K562 (cell line): ENCODE measurements at regions not wholly inside any gene's neighbourhood (a gene's known extent, or its start where the extent isn't known, plus 50 kb on each side); places are given as distances from the start of the nearest gene placed in this dataset.

Experiments
- ATAC-seq: fragments of 200-7000 bp; cut with Tn5 transposase; 3 replicates; pipeline ENCODE4 v1.9.1; 2020; ENCODE audit warnings: moderate library complexity
- BruUV-seq: library from RNA; stranded (reverse); fragments of 400-500 nt; replicated peaks from 2 replicates; lab custom pipeline; 2021; lab: Mats Ljungman, UMichigan
- CTCF ChIA-PET: fragments of 300-600 bp; formaldehyde crosslinking; extraction: SDS; loops from one replicate; lab custom pipeline; 2021; ENCODE audit warnings: low intra/inter-chr PET ratio; lab: Yijun Ruan, JAX
- POLR2A ChIA-PET: fragments of 300-600, 350-650 bp; sonication (Branson Sonifier 250); formaldehyde crosslinking; extraction: SDS; loops from one replicate; lab custom pipeline; 2021; ENCODE audit warnings: antibody characterized with exemption, inconsistent platforms; lab: Yijun Ruan, JAX
- DNase-seq, 4 experiments: peaks; one replicate each; pipeline versions ENCODE4 v3.0.0 to v3.0.0-alpha.2; 2011 to 2018; ENCODE audit warnings: low spot score in 3 of 4, mixed read lengths in 3 of 4; ENCODE audit errors: extremely low read depth in 1 of 4
- FAIRE-seq: peaks from 2 replicates; lab custom pipeline; 2011; peaks lifted over from hg19 to GRCh38; lab: Jason Lieb, UNC
- H2AFZ ChIP-seq: 2 replicates; pipeline ENCODE4 v1.6.0; 2011; ENCODE audit warnings: low read depth, low read length, control low read depth, inconsistent platforms
- H3K27ac ChIP-seq: fragments of 200-600 bp; 3 replicates; pipeline ENCODE4 v1.8.0; 2011; ENCODE audit warnings: low read depth, mild to moderate bottlenecking, control low read depth, inconsistent platforms, low read length, moderate library complexity, mixed read lengths; ENCODE audit errors: extremely low read depth
- H3K27me3 ChIP-seq, 2 experiments: fragments of 300-600 bp in 1 of 2; 2 replicates in 1 of 2; 3 replicates in 1 of 2; pipeline versions ENCODE4 v1.6.0 to v1.8.0; 2011; ENCODE audit warnings: inconsistent platforms in 2 of 2, low read length in 2 of 2, mild to moderate bottlenecking in 1 of 2, mixed read lengths in 1 of 2, moderate library complexity in 1 of 2; ENCODE audit not compliant: control insufficient read depth in 2 of 2, insufficient read depth in 2 of 2
- H3K36me3 ChIP-seq: fragments of 300-600 bp; 3 replicates; pipeline ENCODE4 v1.8.0; 2011; ENCODE audit warnings: mild to moderate bottlenecking, low read length, inconsistent platforms; ENCODE audit not compliant: control insufficient read depth, insufficient read depth
- H3K4me1 ChIP-seq, 2 experiments: fragments of 200-600 bp in 1 of 2; replicated peaks in 1 of 2; 2 replicates in 1 of 2; 3 replicates in 1 of 2; pipeline versions ENCODE4 v1.5.1 to v1.8.0; 2011; ENCODE audit warnings: inconsistent platforms in 2 of 2, low read length in 2 of 2, mild to moderate bottlenecking in 1 of 2, mixed read lengths in 1 of 2, moderate library complexity in 1 of 2; ENCODE audit not compliant: control insufficient read depth in 2 of 2, insufficient read depth in 2 of 2
- H3K4me2 ChIP-seq: 2 replicates; pipeline ENCODE4 v1.6.1; 2011; ENCODE audit warnings: low read length, control low read depth, inconsistent platforms, mixed read lengths; ENCODE audit not compliant: insufficient read depth
- H3K4me3 ChIP-seq: fragments of 200-600 bp; sonication (generic), shearing (Covaris generic); 2 replicates; pipeline ENCODE4 v1.5.1; 2016; ENCODE audit warnings: control low read depth, inconsistent platforms
- H3K79me2 ChIP-seq: fragments of 200-600 bp; 3 replicates; pipeline ENCODE4 v1.8.0; 2011; ENCODE audit warnings: low read length, inconsistent platforms; ENCODE audit not compliant: control insufficient read depth, insufficient read depth
- H3K9ac ChIP-seq, 2 experiments: 2 replicates each; pipeline versions ENCODE4 v1.6.0 to v1.6.1; 2011; ENCODE audit warnings: low read depth in 2 of 2, low read length in 2 of 2, control low read depth in 1 of 2, inconsistent platforms in 1 of 2, mild to moderate bottlenecking in 1 of 2, mixed read lengths in 1 of 2; ENCODE audit not compliant: insufficient read depth in 1 of 2
- H3K9me1 ChIP-seq: one replicate; pipeline ENCODE4 v1.6.0; 2011; ENCODE audit warnings: inconsistent platforms, mild to moderate bottlenecking, low read length, moderate library complexity; ENCODE audit not compliant: control insufficient read depth, insufficient read depth
- H3K9me3 ChIP-seq: replicated peaks from 2 replicates; pipeline ENCODE4 v1.5.1; 2011; ENCODE audit warnings: low read depth, low read length, inconsistent platforms; ENCODE audit not compliant: control insufficient read depth, insufficient read depth
- H4K20me1 ChIP-seq: replicated peaks from 2 replicates; pipeline ENCODE4 v1.6.1; 2011; ENCODE audit warnings: low read length, inconsistent platforms, mixed read lengths; ENCODE audit not compliant: control insufficient read depth, insufficient read depth
- CCNT2 ChIP-seq: IDR thresholded peaks from 2 replicates; pipeline ENCODE4 v1.6.1; 2011; ENCODE audit warnings: borderline replicate concordance, low read depth, mild to moderate bottlenecking, moderate library complexity, mixed read lengths, low read length; ENCODE audit not compliant: insufficient read length; ENCODE audit errors: extremely low read depth
- HNRNPK ChIP-seq: fragments of 200-400 bp; formaldehyde crosslinking; IDR thresholded peaks from one replicate; pipeline ENCODE4 v1.6.1; 2018; ENCODE audit warnings: mild to moderate bottlenecking, low read depth, low read length; ENCODE audit not compliant: poor library complexity, severe bottlenecking
- KDM1A ChIP-seq, 2 experiments: fragments of 450-650 bp; IDR thresholded peaks; 2 replicates each; pipeline ENCODE4 v1.6.1; 2016; ENCODE audit warnings: mild to moderate bottlenecking in 2 of 2
- PTTG1 ChIP-seq: fragments of 450-650 bp; IDR thresholded peaks from 2 replicates; pipeline ENCODE4 v1.6.1; 2016; ENCODE audit warnings: low read depth, mild to moderate bottlenecking, missing genetic modification characterization, missing compliant biosample characterization
- RCOR1 ChIP-seq, 2 experiments: IDR thresholded peaks; 2 replicates each; pipeline ENCODE4 v1.6.1; 2012; ENCODE audit warnings: low read depth in 2 of 2, low read length in 2 of 2, borderline replicate concordance in 1 of 2, improper control_type of control experiment in 1 of 2
- TEAD4 ChIP-seq, 2 experiments: sonication (generic) in 1 of 2; formaldehyde crosslinking in 1 of 2; IDR thresholded peaks; 2 replicates each; pipeline versions ENCODE4 v1.6.1 to v1.8.0; 2012 to 2022; ENCODE audit warnings: borderline replicate concordance in 1 of 2, inconsistent platforms in 1 of 2, low read length in 1 of 2, mild to moderate bottlenecking in 1 of 2, missing genetic modification reagents in 1 of 2
- THRAP3 ChIP-seq: fragments of 450-650 bp; IDR thresholded peaks from 2 replicates; pipeline ENCODE4 v1.6.1; 2016; ENCODE audit warnings: mild to moderate bottlenecking, inconsistent platforms, borderline replicate concordance
- WGBS: fragments of 100-300 bp; shearing (Covaris generic); methylation state at CpG from one replicate; pipeline ENCODE4 v1.1.6; 2016; ENCODE audit warnings: low coverage, mixed read lengths; ENCODE audit not compliant: insufficient coverage; ENCODE audit errors: missing lambda C conversion rate; 5-methylcytosine and 5-hydroxymethylcytosine counted together
- in situ Hi-C: fragments of 300-500 bp; cut with MboI; formaldehyde crosslinking; loops from 4 replicates; pipeline ENCODE4 v1.15.0; 2018; ENCODE audit warnings: inconsistent platforms, mixed read lengths
- intact Hi-C: fragments of 100-400 bp; cut with micrococcal nuclease; formaldehyde crosslinking; loops from 2 replicates; pipeline ENCODE4 v1.14.2; 2022
- TF ChIP-seq, protein P1 (sequence below): IDR thresholded peaks from 3 replicates; pipeline ENCODE4 v1.6.1; 2011; ENCODE audit warnings: borderline replicate concordance, mild to moderate bottlenecking, moderate library complexity; ENCODE audit not compliant: insufficient read length; ENCODE audit errors: extremely low read depth
- TF ChIP-seq, protein P2 (sequence below): fragments of 450-650 bp; IDR thresholded peaks from 2 replicates; pipeline ENCODE4 v1.7.0; 2016; ENCODE audit warnings: borderline replicate concordance
- TF ChIP-seq, protein P3 (sequence below): fragments of 250-450 bp; sonication (Bioruptor Pico); IDR thresholded peaks from 2 replicates; pipeline ENCODE4 v1.5.0; 2021

DNA sequence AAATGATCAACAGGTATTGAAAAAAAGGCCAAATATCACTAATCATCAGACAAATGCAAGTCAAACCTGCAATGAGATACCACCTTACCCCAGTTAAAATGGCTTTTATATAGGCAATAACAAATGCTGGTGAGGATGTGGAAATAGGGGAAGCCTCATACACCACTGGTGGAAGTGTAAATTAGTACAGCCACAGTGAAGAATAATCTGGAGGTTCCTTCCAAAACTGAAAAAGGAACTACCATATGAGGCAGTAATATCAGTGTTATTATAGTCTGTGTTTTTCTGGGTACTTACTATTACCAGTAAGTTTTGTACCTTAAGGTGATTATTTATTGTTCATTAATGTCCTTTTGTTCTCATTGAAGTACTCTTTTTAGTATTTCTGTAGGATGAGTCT lies 201.3 kb downstream of the MRPL39 start (continued):
- TF ChIP-seq, protein P1, sequence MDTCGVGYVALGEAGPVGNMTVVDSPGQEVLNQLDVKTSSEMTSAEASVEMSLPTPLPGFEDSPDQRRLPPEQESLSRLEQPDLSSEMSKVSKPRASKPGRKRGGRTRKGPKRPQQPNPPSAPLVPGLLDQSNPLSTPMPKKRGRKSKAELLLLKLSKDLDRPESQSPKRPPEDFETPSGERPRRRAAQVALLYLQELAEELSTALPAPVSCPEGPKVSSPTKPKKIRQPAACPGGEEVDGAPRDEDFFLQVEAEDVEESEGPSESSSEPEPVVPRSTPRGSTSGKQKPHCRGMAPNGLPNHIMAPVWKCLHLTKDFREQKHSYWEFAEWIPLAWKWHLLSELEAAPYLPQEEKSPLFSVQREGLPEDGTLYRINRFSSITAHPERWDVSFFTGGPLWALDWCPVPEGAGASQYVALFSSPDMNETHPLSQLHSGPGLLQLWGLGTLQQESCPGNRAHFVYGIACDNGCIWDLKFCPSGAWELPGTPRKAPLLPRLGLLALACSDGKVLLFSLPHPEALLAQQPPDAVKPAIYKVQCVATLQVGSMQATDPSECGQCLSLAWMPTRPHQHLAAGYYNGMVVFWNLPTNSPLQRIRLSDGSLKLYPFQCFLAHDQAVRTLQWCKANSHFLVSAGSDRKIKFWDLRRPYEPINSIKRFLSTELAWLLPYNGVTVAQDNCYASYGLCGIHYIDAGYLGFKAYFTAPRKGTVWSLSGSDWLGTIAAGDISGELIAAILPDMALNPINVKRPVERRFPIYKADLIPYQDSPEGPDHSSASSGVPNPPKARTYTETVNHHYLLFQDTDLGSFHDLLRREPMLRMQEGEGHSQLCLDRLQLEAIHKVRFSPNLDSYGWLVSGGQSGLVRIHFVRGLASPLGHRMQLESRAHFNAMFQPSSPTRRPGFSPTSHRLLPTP = no peak
- TF ChIP-seq CCNT2 (no peak), THRAP3 (no peak), HNRNPK (no peak)

DNA sequence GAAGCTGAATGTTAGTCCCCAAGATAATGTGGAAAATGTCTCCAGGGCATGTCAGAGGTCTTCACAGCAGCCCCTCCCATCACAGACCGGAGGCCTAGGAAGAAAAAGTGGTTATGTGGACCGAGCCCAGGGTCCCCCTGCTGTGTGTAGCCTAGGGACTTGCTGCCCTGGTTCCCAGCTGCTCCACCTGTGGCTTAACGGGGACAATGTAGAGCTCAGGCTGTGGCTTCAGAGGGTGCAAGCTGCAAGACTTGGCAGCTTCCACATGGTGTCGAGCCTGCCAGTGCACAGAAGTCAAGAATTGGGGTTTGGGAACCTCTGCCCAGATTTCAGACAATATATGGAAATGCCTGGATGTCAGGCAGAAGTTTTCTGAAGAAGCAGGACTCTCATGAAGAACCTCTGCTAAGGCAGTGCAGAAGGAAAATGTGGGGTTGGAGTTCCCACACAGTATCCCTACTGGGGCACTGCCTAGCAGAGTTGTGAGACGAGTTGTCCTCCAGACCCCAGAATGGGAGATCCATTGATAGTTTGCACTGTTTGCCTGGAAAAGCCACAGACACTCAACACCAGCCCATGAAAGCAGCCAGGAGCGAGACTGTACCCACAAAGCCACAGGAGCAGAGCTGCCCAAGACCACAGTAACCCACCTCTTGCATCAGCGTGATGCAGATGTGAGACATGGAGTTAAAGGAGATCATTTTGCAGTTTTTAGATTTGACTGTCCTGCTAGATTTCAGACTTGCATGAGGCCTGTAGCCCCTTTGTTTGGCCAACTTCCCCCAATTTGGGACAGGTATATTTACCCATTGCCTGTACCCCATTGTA lies 204.9 kb downstream of the MRPL39 start:
- ChIA-PET CTCF (no interaction called here), POLR2A (no interaction called here)
- H3K79me2 ChIP-seq = no peaks in the 10 kb centered on the region
- in situ Hi-C loops (no loop called here), intact Hi-C loops (no loop called here)
- FAIRE-seq = no peak
- H3K4me2 ChIP-seq = no peak overlapping the region
- no peak overlapping the region for H2AFZ ChIP-seq
- no peaks in the 10 kb centered on the region for H3K9me1 ChIP-seq
- H3K4me1 ChIP-seq = no peaks in the 10 kb centered on the region
- BruUV-seq = no TSS peak
- H3K36me3 ChIP-seq = no peaks in the 10 kb centered on the region
- H3K4me3 ChIP-seq = no peak overlapping the region
- DNase-seq = no peak
- H3K27ac ChIP-seq = no peak overlapping the region
- WGBS = under 1% methylated on average over 7 of the region's 7 CpGs
- H3K27me3 ChIP-seq = no peaks in the 10 kb centered on the region; a peak in 1 of 5 replicates
- no peak overlapping the region for H3K9ac ChIP-seq
- ATAC-seq = no peak
- no peaks in the 10 kb centered on the region for H3K9me3 ChIP-seq
- no peaks in the 10 kb centered on the region for H4K20me1 ChIP-seq
- TF ChIP-seq, protein P2, sequence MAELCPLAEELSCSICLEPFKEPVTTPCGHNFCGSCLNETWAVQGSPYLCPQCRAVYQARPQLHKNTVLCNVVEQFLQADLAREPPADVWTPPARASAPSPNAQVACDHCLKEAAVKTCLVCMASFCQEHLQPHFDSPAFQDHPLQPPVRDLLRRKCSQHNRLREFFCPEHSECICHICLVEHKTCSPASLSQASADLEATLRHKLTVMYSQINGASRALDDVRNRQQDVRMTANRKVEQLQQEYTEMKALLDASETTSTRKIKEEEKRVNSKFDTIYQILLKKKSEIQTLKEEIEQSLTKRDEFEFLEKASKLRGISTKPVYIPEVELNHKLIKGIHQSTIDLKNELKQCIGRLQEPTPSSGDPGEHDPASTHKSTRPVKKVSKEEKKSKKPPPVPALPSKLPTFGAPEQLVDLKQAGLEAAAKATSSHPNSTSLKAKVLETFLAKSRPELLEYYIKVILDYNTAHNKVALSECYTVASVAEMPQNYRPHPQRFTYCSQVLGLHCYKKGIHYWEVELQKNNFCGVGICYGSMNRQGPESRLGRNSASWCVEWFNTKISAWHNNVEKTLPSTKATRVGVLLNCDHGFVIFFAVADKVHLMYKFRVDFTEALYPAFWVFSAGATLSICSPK = no peak
- TF ChIP-seq KDM1A (IDR thresholded peaks at IDR 0.05) (no peak), TEAD4 (IDR thresholded peaks at IDR 0.05; ENCODE audit: low read length) (no peak), TEAD4 (CRISPR knock-in tag; IDR thresholded peaks at IDR 0.05; ENCODE audit: borderline replicate concordance) (no peak), RCOR1 (IDR thresholded peaks at IDR 0.05; ENCODE audit: borderline replicate concordance in 1 of 2, low read depth in 2 of 2, low read length in 2 of 2) (no peak), PTTG1 (tag) (no peak)
- TF ChIP-seq, protein P3, sequence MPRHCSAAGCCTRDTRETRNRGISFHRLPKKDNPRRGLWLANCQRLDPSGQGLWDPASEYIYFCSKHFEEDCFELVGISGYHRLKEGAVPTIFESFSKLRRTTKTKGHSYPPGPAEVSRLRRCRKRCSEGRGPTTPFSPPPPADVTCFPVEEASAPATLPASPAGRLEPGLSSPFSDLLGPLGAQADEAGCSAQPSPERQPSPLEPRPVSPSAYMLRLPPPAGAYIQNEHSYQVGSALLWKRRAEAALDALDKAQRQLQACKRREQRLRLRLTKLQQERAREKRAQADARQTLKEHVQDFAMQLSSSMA = no peak
